Retina (tissue), 1 donor: ENCODE measurements at regions not wholly inside any gene's neighbourhood (a gene's known extent, or its start where the extent isn't known, plus 50 kb on each side); places are given as distances from the start of the nearest gene placed in this dataset.
A peak's percentile ranks its signal among the peaks of the same experiment; 100 is the strongest.

Source experiments
- DNase-seq: peaks from one replicate; pipeline ENCODE4 v3.0.0-alpha.2; 2016

DNA sequence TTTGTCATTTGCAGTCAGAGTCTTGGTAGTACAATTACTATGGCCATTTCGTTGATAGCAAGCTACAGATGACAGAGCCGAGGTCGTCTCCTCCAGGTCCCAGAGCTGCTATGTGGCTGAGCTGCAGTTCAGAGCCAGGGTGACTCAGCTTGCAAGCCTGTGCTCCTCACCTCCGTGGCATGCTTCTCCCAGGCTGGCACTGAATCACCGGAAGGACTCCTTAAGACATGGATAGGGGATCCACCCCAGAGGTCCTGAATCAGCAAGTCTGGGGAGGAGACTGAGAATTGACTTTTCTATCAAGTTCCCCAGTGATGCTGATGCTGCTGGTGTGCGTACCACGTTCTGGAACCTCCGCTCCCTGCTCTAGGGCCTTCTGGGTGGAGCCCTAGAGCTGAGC, 291.2 kb downstream of the CDH26 start:
- no peak for DNase-seq

DNA sequence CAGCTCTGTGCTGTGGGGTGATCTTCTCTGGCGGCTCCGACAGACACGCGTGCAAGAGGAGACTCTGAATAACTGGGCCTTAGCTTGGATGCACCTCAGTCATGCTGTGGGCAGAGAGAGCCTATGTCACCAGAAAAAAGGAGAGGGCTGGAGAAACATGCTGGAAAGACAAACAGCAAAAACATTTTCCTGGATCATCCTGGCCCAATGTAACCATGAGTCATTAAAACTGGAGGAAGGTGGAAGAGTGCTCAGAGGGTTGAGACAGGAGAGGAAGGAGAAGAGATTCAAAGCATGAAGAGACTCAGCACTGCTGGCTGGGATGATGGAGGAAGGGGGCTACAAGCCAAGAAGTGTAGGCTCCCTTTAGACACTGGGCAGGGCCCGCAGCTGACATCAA, 292.0 kb downstream of the CDH26 start:
- no peak for DNase-seq

- DNase-seq: no peak
Observed at GRCh38 chr20:60252866-60253265, 294.6 kb downstream of the CDH26 start.

GRCh38 chr20:60253471-60253870, 295.2 kb downstream of the CDH26 start:
- DNase-seq: no peak

- peak; percentile 32 for DNase-seq
Observed at GRCh38 chr20:60254901-60255411, 296.7 kb downstream of the CDH26 start.

DNA sequence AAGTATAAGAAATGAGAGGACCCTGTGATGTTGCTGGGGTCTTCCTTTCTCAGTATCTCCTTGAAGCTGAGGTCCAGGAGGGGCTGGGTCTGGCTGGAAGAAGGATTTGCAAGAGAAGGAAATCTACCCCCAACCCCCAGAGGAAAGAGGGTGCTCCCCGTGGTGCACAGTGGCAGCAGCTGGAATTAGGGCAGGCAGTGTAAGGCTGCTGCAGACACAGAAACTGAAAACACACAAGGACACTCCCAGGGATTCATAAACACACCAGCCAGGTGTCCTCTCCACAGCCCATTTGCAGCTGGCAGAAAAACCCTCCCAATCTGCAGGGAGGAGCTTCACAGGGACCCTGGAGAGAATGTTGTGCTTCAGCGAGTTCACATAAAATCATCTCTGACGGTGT, 297.2 kb downstream of the CDH26 start:
- peak; percentile 44 for DNase-seq

DNA sequence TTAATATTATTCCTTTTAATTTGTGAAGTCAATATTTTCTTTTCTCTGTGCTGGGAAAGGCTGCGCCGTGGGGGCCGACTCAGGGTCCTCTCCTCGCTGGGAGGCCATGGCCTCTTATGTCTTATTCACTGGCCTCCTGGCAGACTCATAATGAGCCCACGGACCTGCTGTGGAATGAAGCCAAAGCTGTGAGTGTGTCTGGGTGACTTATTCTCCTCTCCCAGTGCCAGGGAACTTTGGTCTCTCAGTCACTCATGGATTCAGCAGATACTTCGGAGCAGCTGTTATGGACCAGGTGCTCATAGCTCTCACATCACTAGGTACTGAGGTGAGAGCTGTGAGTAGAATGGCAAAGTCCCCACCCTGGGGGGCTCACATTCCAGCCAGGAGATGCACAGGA, 297.6 kb downstream of the CDH26 start:
- DNase-seq: no peak

DNA sequence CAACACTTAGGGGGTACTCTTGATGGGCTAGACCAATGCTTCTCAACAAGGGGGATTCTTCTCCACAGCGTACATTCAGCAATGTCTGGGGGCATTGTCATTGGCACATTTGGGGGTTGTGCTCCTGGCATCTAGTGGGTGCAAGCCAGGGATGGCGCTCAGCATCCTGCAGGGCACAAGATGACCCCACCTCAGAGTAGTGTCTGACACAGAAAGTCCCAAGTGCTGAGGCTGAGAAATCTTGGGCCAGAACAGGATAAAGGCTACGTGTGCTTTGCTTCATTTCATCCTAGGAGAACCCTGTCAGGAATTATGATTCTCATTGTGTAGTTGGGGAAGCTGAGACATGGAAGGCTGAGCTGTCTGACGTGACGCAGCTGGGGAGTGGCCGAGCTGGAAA, 298.6 kb downstream of the CDH26 start:
- DNase-seq: no peak

DNA sequence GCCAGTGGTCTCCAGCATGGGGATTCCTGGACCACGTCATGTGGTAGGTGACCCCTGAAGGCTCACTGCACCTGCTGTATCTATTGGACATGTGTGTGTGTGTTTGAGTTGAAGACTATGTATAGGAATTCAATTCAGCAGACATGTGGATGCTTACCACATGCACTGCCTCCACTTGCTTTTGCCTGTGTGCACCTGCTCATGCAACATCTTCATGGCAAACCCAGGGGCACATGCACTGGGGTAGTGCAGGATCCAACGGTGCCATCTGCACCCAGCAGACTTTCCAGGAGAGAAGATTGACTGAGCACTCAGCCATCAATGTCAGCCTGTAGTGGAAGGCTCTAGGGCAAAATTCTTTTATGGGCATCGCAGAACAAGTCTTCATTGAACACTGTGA, 299.4 kb downstream of the CDH26 start:
- no peak for DNase-seq

- DNase-seq: no peak
Observed at GRCh38 chr20:60258255-60258863, 300.1 kb downstream of the CDH26 start.

- no peak for DNase-seq
Observed at GRCh38 chr20:60261333-60261732, 303.1 kb downstream of the CDH26 start.

DNA sequence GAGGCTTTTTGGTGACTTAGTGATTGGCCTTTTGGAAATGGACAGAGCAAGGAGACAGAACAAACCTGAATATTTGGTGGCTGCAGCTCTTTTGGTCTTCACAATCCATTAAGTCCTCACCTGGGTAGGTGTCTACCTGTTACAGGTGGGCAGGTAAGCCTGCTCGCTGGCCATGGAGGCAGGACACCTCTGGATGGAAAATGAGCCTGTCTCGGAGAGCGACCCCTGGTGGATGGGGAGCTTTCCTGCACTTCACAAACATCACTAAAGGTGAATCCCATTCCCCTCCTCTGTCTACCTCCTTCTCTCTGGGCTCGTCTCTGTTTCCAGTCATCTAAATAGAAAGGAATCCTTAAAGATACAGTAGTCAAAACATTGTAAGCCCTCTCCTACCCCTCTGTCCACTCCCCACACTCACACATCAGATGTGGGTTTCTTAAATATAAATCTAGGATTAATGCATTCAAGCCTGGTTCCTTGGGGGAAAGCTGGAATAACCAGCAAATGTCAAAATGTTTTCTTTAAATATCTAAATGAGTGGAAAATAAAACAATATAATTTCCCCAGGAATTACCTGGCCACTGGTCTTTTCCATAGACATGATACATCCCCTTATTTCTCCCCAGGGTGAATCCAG, 304.9 kb downstream of the CDH26 start:
- DNase-seq: no peak

DNA sequence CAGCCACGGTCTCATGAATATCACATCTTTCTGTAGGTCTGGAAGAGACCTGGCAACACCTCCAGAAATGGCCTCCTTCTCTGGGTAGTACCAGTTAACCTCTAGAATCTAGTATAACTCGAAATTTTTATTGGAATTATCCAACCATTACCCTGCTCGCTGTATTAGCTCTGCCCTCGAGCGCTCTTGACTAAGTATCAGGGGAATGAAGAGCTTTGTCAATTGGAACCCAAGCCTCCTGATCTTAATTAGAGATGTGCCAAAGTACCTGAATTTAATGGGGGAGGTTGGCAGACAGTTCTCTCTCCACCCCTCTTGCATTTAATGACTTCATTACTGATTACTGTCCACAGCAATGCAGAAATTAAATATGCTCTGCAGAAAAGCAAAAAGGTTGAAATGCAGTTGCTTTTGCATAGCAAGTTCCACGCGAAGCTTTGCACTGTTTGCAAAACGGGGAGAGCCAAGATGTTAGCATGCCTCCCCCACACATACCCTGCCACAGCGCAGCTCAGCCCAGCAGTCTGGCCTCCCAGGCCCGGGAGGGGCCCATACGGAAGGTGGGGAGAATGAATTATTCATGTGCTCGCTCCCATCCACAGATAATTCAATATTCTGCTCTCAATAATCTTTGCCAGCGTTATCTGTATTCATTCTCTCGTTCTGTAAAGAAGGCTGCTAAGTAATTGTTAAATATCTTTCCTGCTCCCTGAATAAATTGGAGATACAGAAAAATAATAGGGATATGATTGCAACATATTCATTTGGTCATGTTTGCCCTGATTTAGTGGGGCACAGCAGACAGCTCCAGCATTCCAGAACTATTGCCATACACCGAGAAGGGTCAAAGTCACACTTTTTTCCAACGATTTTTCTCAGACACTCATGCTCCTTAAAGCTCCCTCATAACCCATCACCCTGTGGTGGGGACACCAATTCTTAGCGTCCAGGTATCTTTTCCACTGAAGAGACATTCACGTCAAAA, 305.8 kb downstream of the CDH26 start:
- no peak for DNase-seq

- no peak for DNase-seq
Observed at GRCh38 chr20:60266177-60266823, 308.1 kb downstream of the CDH26 start.

- no peak for DNase-seq
Observed at GRCh38 chr20:60268491-60268890, 310.3 kb downstream of the CDH26 start.

GRCh38 chr20:60269573-60270162, 311.4 kb downstream of the CDH26 start:
- DNase-seq: no peak

DNA sequence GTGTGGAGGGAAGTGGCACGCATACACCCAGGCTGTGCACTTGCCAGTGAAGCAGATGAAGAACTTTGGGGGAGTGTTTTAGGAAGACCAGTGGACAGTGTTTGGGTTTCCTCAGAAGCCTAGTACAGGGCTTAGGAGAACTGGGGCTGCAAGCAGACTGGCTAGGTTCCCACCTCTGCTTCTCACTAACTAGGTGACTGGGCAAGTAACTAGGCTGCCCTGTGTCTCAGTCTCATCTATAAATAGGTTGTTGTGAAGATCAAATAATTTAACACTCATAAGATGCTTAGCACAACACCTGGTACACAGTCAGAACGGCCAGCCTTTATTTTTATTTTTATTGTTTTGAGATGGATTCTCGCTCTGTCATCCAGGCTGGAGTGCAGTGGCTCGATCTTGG, 312.1 kb downstream of the CDH26 start:
- no peak for DNase-seq

- DNase-seq: no peak
Observed at GRCh38 chr20:60271597-60271996, 313.4 kb downstream of the CDH26 start.

GRCh38 chr20:60272790-60273189, 314.6 kb downstream of the CDH26 start:
- no peak for DNase-seq

- DNase-seq: no peak
Observed at GRCh38 chr20:60274717-60275116, 316.5 kb downstream of the CDH26 start.

- DNase-seq: no peak
Observed at GRCh38 chr20:60281295-60281694, 323.1 kb downstream of the CDH26 start.

DNA sequence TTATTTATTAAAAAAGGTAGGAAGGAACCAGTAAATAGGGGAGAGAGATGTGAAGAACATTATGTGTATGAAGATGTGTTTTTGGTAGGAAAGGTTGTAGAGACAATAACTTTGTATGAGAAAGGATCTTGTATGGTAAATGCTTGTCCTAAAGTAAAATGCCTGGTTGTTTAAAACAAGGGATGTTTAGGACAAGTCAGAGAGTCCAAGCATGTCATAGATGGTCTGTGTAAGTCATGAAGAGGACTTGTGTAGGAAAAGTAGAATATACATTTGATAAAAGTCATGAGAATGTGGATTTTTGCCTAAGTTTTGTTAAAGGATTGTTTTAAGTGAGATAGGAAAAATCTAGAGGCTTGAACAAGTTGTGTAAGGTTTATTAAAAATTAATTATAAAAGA, 325.1 kb downstream of the CDH26 start:
- no peak for DNase-seq

GRCh38 chr20:60286764-60287163, 328.5 kb downstream of the CDH26 start:
- DNase-seq: no peak
